ENCODE measurements at regions not wholly inside any gene's neighbourhood (a gene's known extent, or its start where the extent isn't known, plus 50 kb on each side); places are given as distances from the start of the nearest gene placed in this dataset.

GRCh38 chr14:85764822-85765221, 234.9 kb downstream of the FLRT2 start:
- no peak for TF ChIP-seq REST (IDR thresholded peaks at IDR 0.05; ENCODE audit: insufficient read depth in 1 of 2, low read depth in 2 of 2, low read length in 1 of 2)
- no peak for TF ChIP-seq TCF7L2 (IDR thresholded peaks at IDR 0.05; ENCODE audit: low read depth, low read length)
- no peak for TF ChIP-seq SIN3A (IDR thresholded peaks at IDR 0.05; ENCODE audit: borderline replicate concordance, insufficient read depth, low read depth, low read length)
- no peak for TF ChIP-seq CTCF (IDR thresholded peaks at IDR 0.05)
- no peak overlapping the region for H3K27ac ChIP-seq (ENCODE audit: low read length)
- in situ Hi-C loops (cut with HindIII; ENCODE audit: low pct_unique_long_range_greater_than_20kb, low sequenced_read_pairs) (no loop called here), intact Hi-C loops (cut with micrococcal nuclease; ENCODE audit: unreplicated experiment) (no loop called here)
- ATAC-seq (no peak), DNase-seq (ENCODE audit: low read depth, low spot score) (no peak)
- no peaks in the 10 kb centered on the region for H3K9me3 ChIP-seq (ENCODE audit: control insufficient read depth, insufficient read depth, low read depth, low read length)
- CTCF ChIA-PET, result no interaction called here
- no peaks in the 10 kb centered on the region for H3K4me1 ChIP-seq (ENCODE audit: control insufficient read depth, insufficient read depth, low read length)
- POLR2A ChIA-PET, result no interaction called here
- no TSS peak for BruUV-seq (replicated peaks)
- no peaks in the 10 kb centered on the region for H3K27me3 ChIP-seq (ENCODE audit: control insufficient read depth, insufficient read depth, low read length)
- H3K4me3 ChIP-seq (ENCODE audit: low read depth in 2 of 2, low read length in 2 of 2), result no peak overlapping the region
- H3K36me3 ChIP-seq (ENCODE audit: control insufficient read depth, insufficient read depth, low read length), result no peaks in the 10 kb centered on the region

- DNase-seq (ENCODE audit: low read depth, low spot score) (no peak), ATAC-seq (no peak)
- no TSS peak for BruUV-seq (replicated peaks)
- intact Hi-C loops (cut with micrococcal nuclease; ENCODE audit: unreplicated experiment), result no loop called here
- H3K36me3 ChIP-seq (ENCODE audit: control insufficient read depth, insufficient read depth, low read length), result no peaks in the 10 kb centered on the region
- in situ Hi-C loops (cut with HindIII; ENCODE audit: low pct_unique_long_range_greater_than_20kb, low sequenced_read_pairs), result no loop called here
- no peak overlapping the region for H3K27ac ChIP-seq (ENCODE audit: low read length)
- H3K4me1 ChIP-seq (ENCODE audit: control insufficient read depth, insufficient read depth, low read length), result no peaks in the 10 kb centered on the region
- no peak overlapping the region for H3K4me3 ChIP-seq (ENCODE audit: low read depth in 2 of 2, low read length in 2 of 2)
- ChIA-PET CTCF (no interaction called here), POLR2A (no interaction called here)
- TF ChIP-seq POLR2AphosphoS5 (IDR thresholded peaks at IDR 0.05; ENCODE audit: low read depth, low read length), result no peak
- TF ChIP-seq SIN3A (IDR thresholded peaks at IDR 0.05; ENCODE audit: borderline replicate concordance, insufficient read depth, low read depth, low read length), result no peak
- TF ChIP-seq TCF7L2 (IDR thresholded peaks at IDR 0.05; ENCODE audit: low read depth, low read length), result no peak
- no peak for TF ChIP-seq REST (IDR thresholded peaks at IDR 0.05; ENCODE audit: insufficient read depth in 1 of 2, low read depth in 2 of 2, low read length in 1 of 2)
- no peaks in the 10 kb centered on the region for H3K9me3 ChIP-seq (ENCODE audit: control insufficient read depth, insufficient read depth, low read depth, low read length)
- no peaks in the 10 kb centered on the region for H3K27me3 ChIP-seq (ENCODE audit: control insufficient read depth, insufficient read depth, low read length)
These were observed 232.6 kb downstream of the FLRT2 start for GRCh38 chr14:85762526-85762925.

All from Panc1 (cell line).